ENCODE measurements at regions not wholly inside any gene's neighbourhood (a gene's known extent, or its start where the extent isn't known, plus 50 kb on each side); places are given as distances from the start of the nearest gene placed in this dataset.

DNA sequence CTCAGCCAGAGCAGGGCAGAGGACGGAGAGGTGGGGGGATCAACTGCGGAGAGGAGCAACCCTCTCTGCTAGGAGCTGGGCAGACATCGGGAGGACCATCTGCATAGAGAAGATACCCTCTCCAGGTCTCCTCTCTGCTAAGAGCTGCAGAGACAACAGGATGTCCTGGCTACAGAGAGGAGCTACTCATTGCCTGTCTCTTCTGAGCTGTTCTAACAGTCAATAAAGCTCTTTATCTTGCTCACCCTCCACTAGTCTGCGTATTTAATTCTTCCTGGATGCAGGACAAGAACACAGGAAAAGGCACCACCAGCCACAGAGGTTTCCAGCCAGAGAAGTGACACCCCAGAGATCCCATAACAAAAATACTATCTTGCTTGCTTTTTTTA is 871.1 kb upstream of the GJE1 start:
- H4K20me1 ChIP-seq (ENCODE audit: insufficient read depth, low read depth, low read length), result no peaks in the 10 kb centered on the region
- H3K4me1 ChIP-seq (ENCODE audit: low read length), result no peaks in the 10 kb centered on the region
- H3K4me2 ChIP-seq (ENCODE audit: low read depth, low read length, poor library complexity, severe bottlenecking), result no peak overlapping the region
- no peaks in the 10 kb centered on the region for H3K36me3 ChIP-seq (ENCODE audit: insufficient read depth, low read length)
- DNase-seq, result no peak
- no peak overlapping the region for H2AFZ ChIP-seq (ENCODE audit: low read length)
- H3K9ac ChIP-seq (ENCODE audit: low read length), result no peak overlapping the region
- H3K9me2 ChIP-seq (replicated peaks; ENCODE audit: insufficient read depth, low read length), result no peaks in the 10 kb centered on the region
- H3K9me3 ChIP-seq (ENCODE audit: low read length), result no peaks in the 10 kb centered on the region
- no peak overlapping the region for H3K4me3 ChIP-seq (ENCODE audit: low read length)
- no peaks in the 10 kb centered on the region for H3K27me3 ChIP-seq (ENCODE audit: low read length)
- H3K27ac ChIP-seq (ENCODE audit: low read length), result no peak overlapping the region
- H3K79me2 ChIP-seq (ENCODE audit: low read length), result no peaks in the 10 kb centered on the region

DNA sequence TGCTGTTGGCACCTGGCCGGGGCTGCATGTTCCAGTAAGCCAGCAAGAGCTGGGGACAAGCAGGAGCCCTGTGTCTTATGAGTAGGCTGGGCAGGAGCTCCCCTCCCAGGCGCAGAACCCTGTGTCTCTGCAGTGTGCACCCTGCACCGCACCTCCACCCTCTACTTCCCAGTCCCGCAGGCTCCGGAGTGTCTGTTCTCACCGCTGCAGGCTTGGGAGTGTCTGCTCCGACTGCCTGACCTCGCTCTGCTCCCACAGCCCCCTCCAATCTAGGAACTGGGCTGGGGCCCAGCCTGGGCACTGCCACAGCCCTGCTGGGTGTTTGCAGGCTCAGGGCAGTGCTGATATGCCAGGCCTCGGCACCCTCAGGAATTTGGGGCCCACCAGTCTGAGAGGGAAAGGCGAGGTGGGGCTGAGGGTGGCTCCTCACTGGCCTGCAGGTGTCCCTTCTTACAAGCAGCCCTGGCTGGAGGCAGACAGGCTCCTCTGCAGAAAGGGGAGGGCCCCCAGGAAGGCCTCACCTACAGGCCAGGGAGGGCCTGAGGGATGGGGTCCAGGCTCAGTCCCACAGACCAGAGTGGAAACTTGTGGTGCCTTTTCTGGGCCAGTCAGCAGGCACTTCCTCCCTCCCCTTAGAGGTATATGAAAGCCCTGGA is 871.6 kb upstream of the GJE1 start:
- Histone ChIP-seq H3K27ac (ENCODE audit: low read length) (no peak overlapping the region), H3K4me1 (ENCODE audit: low read length) (no peaks in the 10 kb centered on the region), H3K9me2 (replicated peaks; ENCODE audit: insufficient read depth, low read length) (no peaks in the 10 kb centered on the region), H2AFZ (ENCODE audit: low read length) (no peak overlapping the region), H3K36me3 (ENCODE audit: insufficient read depth, low read length) (no peaks in the 10 kb centered on the region), H4K20me1 (ENCODE audit: insufficient read depth, low read depth, low read length) (no peaks in the 10 kb centered on the region), H3K4me2 (ENCODE audit: low read depth, low read length, poor library complexity, severe bottlenecking) (no peak overlapping the region), H3K79me2 (ENCODE audit: low read length) (no peaks in the 10 kb centered on the region), H3K4me3 (ENCODE audit: low read length) (no peak overlapping the region), H3K9me3 (ENCODE audit: low read length) (no peaks in the 10 kb centered on the region), H3K27me3 (ENCODE audit: low read length) (no peaks in the 10 kb centered on the region), H3K9ac (ENCODE audit: low read length) (no peak overlapping the region)
- no peak for DNase-seq

GRCh38 chr6:141260627-141261015 is 872.1 kb upstream of the GJE1 start:
- Histone ChIP-seq H3K4me1 (ENCODE audit: low read length) (no peaks in the 10 kb centered on the region), H3K9me2 (replicated peaks; ENCODE audit: insufficient read depth, low read length) (no peaks in the 10 kb centered on the region), H3K9ac (ENCODE audit: low read length) (no peak overlapping the region), H3K36me3 (ENCODE audit: insufficient read depth, low read length) (no peaks in the 10 kb centered on the region), H3K4me3 (ENCODE audit: low read length) (no peak overlapping the region), H3K79me2 (ENCODE audit: low read length) (no peaks in the 10 kb centered on the region), H4K20me1 (ENCODE audit: insufficient read depth, low read depth, low read length) (no peaks in the 10 kb centered on the region), H3K9me3 (ENCODE audit: low read length) (no peaks in the 10 kb centered on the region), H3K4me2 (ENCODE audit: low read depth, low read length, poor library complexity, severe bottlenecking) (no peak overlapping the region), H2AFZ (ENCODE audit: low read length) (no peak overlapping the region), H3K27me3 (ENCODE audit: low read length) (no peaks in the 10 kb centered on the region), H3K27ac (ENCODE audit: low read length) (no peak overlapping the region)
- DNase-seq, result no peak

GRCh38 chr6:141259807-141260206 is 872.9 kb upstream of the GJE1 start:
- H3K27me3 ChIP-seq (ENCODE audit: low read length), result no peaks in the 10 kb centered on the region
- H3K79me2 ChIP-seq (ENCODE audit: low read length), result no peaks in the 10 kb centered on the region
- H4K20me1 ChIP-seq (ENCODE audit: insufficient read depth, low read depth, low read length), result no peaks in the 10 kb centered on the region
- H3K4me1 ChIP-seq (ENCODE audit: low read length), result no peaks in the 10 kb centered on the region
- no peak overlapping the region for H3K4me3 ChIP-seq (ENCODE audit: low read length)
- no peak overlapping the region for H3K9ac ChIP-seq (ENCODE audit: low read length)
- H2AFZ ChIP-seq (ENCODE audit: low read length), result no peak overlapping the region
- H3K27ac ChIP-seq (ENCODE audit: low read length), result no peak overlapping the region
- H3K4me2 ChIP-seq (ENCODE audit: low read depth, low read length, poor library complexity, severe bottlenecking), result no peak overlapping the region
- no peak for DNase-seq
- no peaks in the 10 kb centered on the region for H3K9me3 ChIP-seq (ENCODE audit: low read length)
- H3K36me3 ChIP-seq (ENCODE audit: insufficient read depth, low read length), result no peaks in the 10 kb centered on the region
- H3K9me2 ChIP-seq (replicated peaks; ENCODE audit: insufficient read depth, low read length), result no peaks in the 10 kb centered on the region

DNA sequence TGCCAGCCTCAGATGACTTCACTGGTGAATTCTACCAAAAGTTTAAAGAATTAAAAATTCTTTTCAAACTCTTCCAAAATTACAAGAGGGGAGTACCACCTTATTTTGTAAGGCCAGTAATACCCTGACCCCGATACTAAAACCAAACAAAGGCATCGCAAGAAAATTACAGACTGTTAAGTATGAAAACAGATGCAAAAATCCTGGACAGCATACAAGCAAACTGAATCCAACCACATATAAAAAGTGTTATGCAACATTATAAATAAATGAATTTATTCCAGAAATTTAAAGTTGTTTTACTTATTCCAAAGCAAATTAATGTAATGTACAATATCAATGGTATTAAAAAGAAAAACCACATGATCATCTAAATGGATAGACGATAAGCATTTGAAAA is 873.6 kb upstream of the GJE1 start:
- Histone ChIP-seq H3K79me2 (ENCODE audit: low read length) (no peaks in the 10 kb centered on the region), H2AFZ (ENCODE audit: low read length) (no peak overlapping the region), H4K20me1 (ENCODE audit: insufficient read depth, low read depth, low read length) (no peaks in the 10 kb centered on the region), H3K27me3 (ENCODE audit: low read length) (no peaks in the 10 kb centered on the region), H3K27ac (ENCODE audit: low read length) (no peak overlapping the region), H3K9ac (ENCODE audit: low read length) (no peak overlapping the region), H3K4me2 (ENCODE audit: low read depth, low read length, poor library complexity, severe bottlenecking) (no peak overlapping the region), H3K9me2 (replicated peaks; ENCODE audit: insufficient read depth, low read length) (no peaks in the 10 kb centered on the region), H3K4me3 (ENCODE audit: low read length) (no peak overlapping the region), H3K9me3 (ENCODE audit: low read length) (no peaks in the 10 kb centered on the region), H3K36me3 (ENCODE audit: insufficient read depth, low read length) (no peaks in the 10 kb centered on the region), H3K4me1 (ENCODE audit: low read length) (no peaks in the 10 kb centered on the region)
- DNase-seq, result no peak

GRCh38 chr6:141258516-141258915 is 874.2 kb upstream of the GJE1 start:
- Histone ChIP-seq H3K36me3 (ENCODE audit: insufficient read depth, low read length) (no peaks in the 10 kb centered on the region), H3K4me1 (ENCODE audit: low read length) (no peaks in the 10 kb centered on the region), H3K9me2 (replicated peaks; ENCODE audit: insufficient read depth, low read length) (no peaks in the 10 kb centered on the region), H3K4me3 (ENCODE audit: low read length) (no peak overlapping the region), H3K4me2 (ENCODE audit: low read depth, low read length, poor library complexity, severe bottlenecking) (no peak overlapping the region), H3K27ac (ENCODE audit: low read length) (no peak overlapping the region), H3K9me3 (ENCODE audit: low read length) (no peaks in the 10 kb centered on the region), H4K20me1 (ENCODE audit: insufficient read depth, low read depth, low read length) (no peaks in the 10 kb centered on the region), H3K79me2 (ENCODE audit: low read length) (no peaks in the 10 kb centered on the region), H3K27me3 (ENCODE audit: low read length) (no peaks in the 10 kb centered on the region), H3K9ac (ENCODE audit: low read length) (no peak overlapping the region), H2AFZ (ENCODE audit: low read length) (no peak overlapping the region)
- DNase-seq, result no peak

- no peak for DNase-seq
- Histone ChIP-seq H3K4me1 (ENCODE audit: low read length) (no peaks in the 10 kb centered on the region), H3K36me3 (ENCODE audit: insufficient read depth, low read length) (no peaks in the 10 kb centered on the region), H3K9me2 (replicated peaks; ENCODE audit: insufficient read depth, low read length) (no peaks in the 10 kb centered on the region), H3K27ac (ENCODE audit: low read length) (no peak overlapping the region), H3K4me2 (ENCODE audit: low read depth, low read length, poor library complexity, severe bottlenecking) (no peak overlapping the region), H3K4me3 (ENCODE audit: low read length) (no peak overlapping the region), H3K27me3 (ENCODE audit: low read length) (no peaks in the 10 kb centered on the region), H3K9me3 (ENCODE audit: low read length) (no peaks in the 10 kb centered on the region), H3K79me2 (ENCODE audit: low read length) (no peaks in the 10 kb centered on the region), H3K9ac (ENCODE audit: low read length) (no peak overlapping the region), H4K20me1 (ENCODE audit: insufficient read depth, low read depth, low read length) (no peaks in the 10 kb centered on the region), H2AFZ (ENCODE audit: low read length) (no peak overlapping the region)
Observed at GRCh38 chr6:141254336-141254735, 878.4 kb upstream of the GJE1 start.

- Histone ChIP-seq H3K36me3 (ENCODE audit: insufficient read depth, low read length) (no peaks in the 10 kb centered on the region), H2AFZ (ENCODE audit: low read length) (no peak overlapping the region), H3K9ac (ENCODE audit: low read length) (no peak overlapping the region), H3K9me3 (ENCODE audit: low read length) (no peaks in the 10 kb centered on the region), H3K4me1 (ENCODE audit: low read length) (no peaks in the 10 kb centered on the region), H3K4me2 (ENCODE audit: low read depth, low read length, poor library complexity, severe bottlenecking) (no peak overlapping the region), H3K79me2 (ENCODE audit: low read length) (no peaks in the 10 kb centered on the region), H3K27me3 (ENCODE audit: low read length) (no peaks in the 10 kb centered on the region), H3K27ac (ENCODE audit: low read length) (no peak overlapping the region), H4K20me1 (ENCODE audit: insufficient read depth, low read depth, low read length) (no peaks in the 10 kb centered on the region), H3K4me3 (ENCODE audit: low read length) (no peak overlapping the region), H3K9me2 (replicated peaks; ENCODE audit: insufficient read depth, low read length) (no peaks in the 10 kb centered on the region)
- no peak for DNase-seq
Observed at GRCh38 chr6:141252828-141253608, 879.7 kb upstream of the GJE1 start.

Data from Karpas-422 (cell line).